Testis (tissue), 2 donors: ENCODE measurements at regions not wholly inside any gene's neighbourhood (a gene's known extent, or its start where the extent isn't known, plus 50 kb on each side); places are given as distances from the start of the nearest gene placed in this dataset.

ENCODE experiments used
- CTCF ChIP-seq, 3 experiments: fragments of 450-650 bp in 2 of 3; fragments of 200-600 bp in 1 of 3; sonication (generic) in 1 of 3; IDR thresholded peaks; one replicate each; pipeline ENCODE4 v1.5.1; 2016 to 2019; ENCODE audit warnings: antibody characterized with exemption in 3 of 3, mild to moderate bottlenecking in 2 of 3, moderate library complexity in 1 of 3
- POLR2A ChIP-seq: fragments of 450-650 bp; IDR thresholded peaks from one replicate; pipeline ENCODE4 v1.6.1; 2017; ENCODE audit warnings: antibody characterized with exemption, mild to moderate bottlenecking, moderate library complexity

GRCh38 chr1:166699613-166700012 is 139.7 kb upstream of the POGK start:
- no peak for TF ChIP-seq CTCF (IDR thresholded peaks at IDR 0.05)
- no peak for TF ChIP-seq POLR2A
